Caco-2 (cell line): ENCODE measurements at regions not wholly inside any gene's neighbourhood (a gene's known extent, or its start where the extent isn't known, plus 50 kb on each side); places are given as distances from the start of the nearest gene placed in this dataset.

Experiments used
- BruUV-seq: library from RNA; stranded (reverse); fragments of 400-500 nt; replicated peaks from 2 replicates; lab custom pipeline; 2021; lab: Mats Ljungman, UMichigan
- CTCF ChIA-PET: fragments of 300-600 bp; sonication (Branson Sonifier 250); formaldehyde crosslinking; loops from one replicate; lab custom pipeline; 2022; ENCODE audit warnings: antibody characterized with exemption; lab: Charles Lee
- POLR2A ChIA-PET: fragments of 300-600 bp; sonication (Branson Sonifier 250); formaldehyde crosslinking; loops from one replicate; lab custom pipeline; 2022; ENCODE audit warnings: antibody characterized with exemption; lab: Charles Lee
- DNase-seq, 2 experiments: peaks; one replicate each; pipeline versions ENCODE4 v3.0.0 to v3.0.0-alpha.2; 2020 to 2022
- H3K27me3 ChIP-seq: replicated peaks from 2 replicates; pipeline ENCODE4 v1.6.0; 2011; ENCODE audit warnings: low read length; ENCODE audit not compliant: control insufficient read depth, insufficient read depth
- H3K36me3 ChIP-seq: 2 replicates; pipeline ENCODE4 v1.5.1; 2011; ENCODE audit warnings: low read length; ENCODE audit not compliant: control insufficient read depth, insufficient read depth
- H3K4me1 ChIP-seq: fragments of 250-450 bp; sonication (Bioruptor Pico); 2 replicates; pipeline ENCODE4 v1.5.1; 2020; ENCODE audit warnings: mild to moderate bottlenecking
- H3K4me3 ChIP-seq: 2 replicates; pipeline ENCODE4 v1.5.1; 2011; ENCODE audit warnings: low read depth, mild to moderate bottlenecking, control low read depth, low read length
- H3K9me3 ChIP-seq: fragments of 250-450 bp; sonication (Bioruptor Pico); 2 replicates; pipeline ENCODE4 v1.5.1; 2020; ENCODE audit warnings: mild to moderate bottlenecking, moderate library complexity
- H3K27ac Mint-ChIP-seq: one replicate; pipeline ENCODE4 v1.8.0; 2022; ENCODE audit warnings: mixed read lengths; ENCODE audit not compliant: unreplicated experiment
- H3K27me3 Mint-ChIP-seq: one replicate; pipeline ENCODE4 v1.8.0; 2022; ENCODE audit warnings: mixed read lengths; ENCODE audit not compliant: insufficient read depth, unreplicated experiment
- H3K36me3 Mint-ChIP-seq: one replicate; pipeline ENCODE4 v1.8.0; 2022; ENCODE audit warnings: mild to moderate bottlenecking, mixed read lengths; ENCODE audit not compliant: insufficient read depth, unreplicated experiment
- H3K4me1 Mint-ChIP-seq: one replicate; pipeline ENCODE4 v1.8.0; 2022; ENCODE audit warnings: low read depth, mixed read lengths; ENCODE audit not compliant: unreplicated experiment
- H3K4me3 Mint-ChIP-seq: one replicate; pipeline ENCODE4 v1.8.0; 2022; ENCODE audit warnings: mild to moderate bottlenecking, moderate library complexity, mixed read lengths; ENCODE audit not compliant: unreplicated experiment
- H3K9me3 Mint-ChIP-seq: one replicate; pipeline ENCODE4 v1.8.0; 2022; ENCODE audit warnings: mixed read lengths; ENCODE audit not compliant: unreplicated experiment
- intact Hi-C: fragments of 100-400 bp; cut with micrococcal nuclease; formaldehyde crosslinking; loops from one replicate; pipeline ENCODE4 v1.10.0; 2022; ENCODE audit not compliant: unreplicated experiment
- TF ChIP-seq, protein P1 (sequence below), 2 experiments: fragments of 200-600 bp in 1 of 2; IDR thresholded peaks; 1 replicate in 1 of 2; 2 replicates in 1 of 2; pipeline versions ENCODE4 v1.5.1 to v1.8.0; 2011 to 2022; ENCODE audit warnings: antibody characterized with exemption in 1 of 2, control low read depth in 1 of 2, inconsistent platforms in 1 of 2, low read depth in 1 of 2, low read length in 1 of 2, mild to moderate bottlenecking in 1 of 2, moderate library complexity in 1 of 2; ENCODE audit not compliant: insufficient read depth in 1 of 2, severe bottlenecking in 1 of 2, unreplicated experiment in 1 of 2

DNA sequence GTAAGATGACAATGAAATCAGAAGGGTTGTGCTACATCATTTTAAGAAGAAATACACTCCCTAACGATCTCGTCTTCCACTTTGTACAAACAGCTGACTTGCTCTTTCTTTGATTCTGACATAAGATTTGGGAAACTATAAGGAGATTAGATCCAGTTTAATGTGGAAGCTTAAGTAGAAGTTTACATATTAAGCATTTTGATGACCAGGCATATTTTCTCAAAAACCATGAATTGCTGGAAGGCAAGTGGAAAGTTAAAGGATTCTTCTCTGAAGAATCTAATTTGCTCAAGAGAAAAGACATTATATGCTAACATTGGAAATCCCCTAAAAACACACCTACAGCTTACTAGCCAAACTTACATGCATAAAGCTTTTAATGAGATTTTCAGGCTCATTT, 531.9 kb upstream of the PTPRD start:
- Histone ChIP-seq H3K27me3 (no peaks in the 10 kb centered on the region), H3K36me3 (no peaks in the 10 kb centered on the region), H3K9me3 (no peaks in the 10 kb centered on the region), H3K4me1 (no peaks in the 10 kb centered on the region), H3K4me3 (no peak overlapping the region)
- Mint-ChIP-seq H3K9me3 (no peaks in the 10 kb centered on the region), H3K27ac (no peak overlapping the region), H3K4me3 (no peak overlapping the region), H3K27me3 (no peaks in the 10 kb centered on the region), H3K4me1 (no peaks in the 10 kb centered on the region), H3K36me3 (no peaks in the 10 kb centered on the region)
- TF ChIP-seq, protein P1, sequence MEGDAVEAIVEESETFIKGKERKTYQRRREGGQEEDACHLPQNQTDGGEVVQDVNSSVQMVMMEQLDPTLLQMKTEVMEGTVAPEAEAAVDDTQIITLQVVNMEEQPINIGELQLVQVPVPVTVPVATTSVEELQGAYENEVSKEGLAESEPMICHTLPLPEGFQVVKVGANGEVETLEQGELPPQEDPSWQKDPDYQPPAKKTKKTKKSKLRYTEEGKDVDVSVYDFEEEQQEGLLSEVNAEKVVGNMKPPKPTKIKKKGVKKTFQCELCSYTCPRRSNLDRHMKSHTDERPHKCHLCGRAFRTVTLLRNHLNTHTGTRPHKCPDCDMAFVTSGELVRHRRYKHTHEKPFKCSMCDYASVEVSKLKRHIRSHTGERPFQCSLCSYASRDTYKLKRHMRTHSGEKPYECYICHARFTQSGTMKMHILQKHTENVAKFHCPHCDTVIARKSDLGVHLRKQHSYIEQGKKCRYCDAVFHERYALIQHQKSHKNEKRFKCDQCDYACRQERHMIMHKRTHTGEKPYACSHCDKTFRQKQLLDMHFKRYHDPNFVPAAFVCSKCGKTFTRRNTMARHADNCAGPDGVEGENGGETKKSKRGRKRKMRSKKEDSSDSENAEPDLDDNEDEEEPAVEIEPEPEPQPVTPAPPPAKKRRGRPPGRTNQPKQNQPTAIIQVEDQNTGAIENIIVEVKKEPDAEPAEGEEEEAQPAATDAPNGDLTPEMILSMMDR (IDR thresholded peaks at IDR 0.05; ENCODE audit: insufficient read depth in 1 of 2, low read depth in 1 of 2, low read length in 1 of 2, severe bottlenecking in 1 of 2, unreplicated experiment in 1 of 2), result no peak
- intact Hi-C loops, result no loop called here
- no TSS peak for BruUV-seq
- no peak for DNase-seq
- ChIA-PET POLR2A (no interaction called here), CTCF (no interaction called here)

DNA sequence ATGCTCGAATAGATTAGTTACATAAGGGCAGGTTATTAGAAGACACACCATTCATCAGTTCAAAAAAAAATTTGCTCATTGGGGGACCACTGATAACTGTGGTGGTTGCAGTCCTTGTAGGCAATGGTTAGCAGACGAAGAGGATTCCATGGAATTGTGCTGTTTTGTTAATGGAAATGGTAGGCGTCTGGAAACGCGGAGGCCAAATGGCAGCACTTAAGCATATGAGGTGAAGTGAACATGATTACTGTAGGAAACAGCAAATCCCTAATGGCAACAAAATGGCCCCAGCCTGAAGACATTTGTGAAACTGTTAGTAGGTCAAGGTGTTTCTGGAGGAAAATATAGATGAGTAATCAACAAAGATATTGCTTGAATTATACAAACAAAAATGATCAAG, 535.4 kb upstream of the PTPRD start:
- no peaks in the 10 kb centered on the region for H3K4me1 ChIP-seq
- no peaks in the 10 kb centered on the region for H3K36me3 ChIP-seq
- TF ChIP-seq, protein P1 (IDR thresholded peaks at IDR 0.05; ENCODE audit: insufficient read depth in 1 of 2, low read depth in 1 of 2, low read length in 1 of 2, severe bottlenecking in 1 of 2, unreplicated experiment in 1 of 2), result no peak
- Mint-ChIP-seq H3K4me3 (no peak overlapping the region), H3K27ac (no peak overlapping the region), H3K4me1 (no peaks in the 10 kb centered on the region), H3K27me3 (no peaks in the 10 kb centered on the region), H3K9me3 (no peaks in the 10 kb centered on the region), H3K36me3 (no peaks in the 10 kb centered on the region)
- no peaks in the 10 kb centered on the region for H3K27me3 ChIP-seq
- DNase-seq, result no peak
- CTCF ChIA-PET, result no interaction called here
- BruUV-seq, result no TSS peak
- no peaks in the 10 kb centered on the region for H3K9me3 ChIP-seq
- POLR2A ChIA-PET, result no interaction called here
- no peak overlapping the region for H3K4me3 ChIP-seq
- intact Hi-C loops, result no loop called here

DNA sequence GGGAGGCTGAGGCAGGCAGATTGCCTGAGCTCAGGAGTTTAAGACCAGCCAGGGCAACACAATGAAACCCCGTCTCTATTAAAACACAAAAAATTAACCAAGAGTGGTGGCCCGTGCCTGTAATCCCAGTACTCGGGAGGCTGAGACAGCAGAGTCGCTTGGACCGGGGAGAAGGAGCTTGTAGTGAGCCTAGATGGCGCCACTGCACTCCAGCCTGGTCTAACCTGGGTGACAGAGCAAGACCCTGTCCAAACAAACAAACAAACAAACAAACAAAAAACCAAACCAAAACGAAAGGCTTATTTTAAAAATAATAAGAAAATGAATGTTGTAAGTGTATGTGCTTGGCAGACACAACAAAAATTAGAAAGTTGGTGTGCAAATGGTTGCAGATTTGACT, 536.3 kb upstream of the PTPRD start:
- no peak overlapping the region for H3K4me3 Mint-ChIP-seq
- no peaks in the 10 kb centered on the region for H3K36me3 ChIP-seq
- ChIA-PET CTCF (interaction anchor here (0.6 kb wide), 1 partner anchor 55 kb away, joined by 7 read pairs; no protein-coding TSS in a partner anchor), POLR2A (no interaction called here)
- H3K27me3 ChIP-seq, result no peaks in the 10 kb centered on the region
- no peaks in the 10 kb centered on the region for H3K9me3 Mint-ChIP-seq
- intact Hi-C loops, result no loop called here
- TF ChIP-seq, protein P1 (IDR thresholded peaks at IDR 0.05; ENCODE audit: insufficient read depth in 1 of 2, low read depth in 1 of 2, low read length in 1 of 2, severe bottlenecking in 1 of 2, unreplicated experiment in 1 of 2), result no peak
- no peaks in the 10 kb centered on the region for H3K27me3 Mint-ChIP-seq
- no peaks in the 10 kb centered on the region for H3K9me3 ChIP-seq
- H3K36me3 Mint-ChIP-seq, result no peaks in the 10 kb centered on the region
- no peak overlapping the region for H3K4me3 ChIP-seq
- BruUV-seq, result no TSS peak
- no peaks in the 10 kb centered on the region for H3K4me1 ChIP-seq
- no peaks in the 10 kb centered on the region for H3K4me1 Mint-ChIP-seq
- no peak overlapping the region for H3K27ac Mint-ChIP-seq
- DNase-seq, result no peak
